IPS DF 4.7 (cell line): ENCODE measurements at regions not wholly inside any gene's neighbourhood (a gene's known extent, or its start where the extent isn't known, plus 50 kb on each side); places are given as distances from the start of the nearest gene placed in this dataset.
"Not testable (repeated sequence)": the region's sequence is repeated elsewhere in the genome, so short reads cannot be mapped to it uniquely, and the experiment has no call there.

Experiments
- DNase-seq: peaks from one replicate; pipeline ENCODE4 v3.0.0-alpha.2; 2013; ENCODE audit warnings: low spot score; ENCODE audit errors: extremely low read depth

DNA sequence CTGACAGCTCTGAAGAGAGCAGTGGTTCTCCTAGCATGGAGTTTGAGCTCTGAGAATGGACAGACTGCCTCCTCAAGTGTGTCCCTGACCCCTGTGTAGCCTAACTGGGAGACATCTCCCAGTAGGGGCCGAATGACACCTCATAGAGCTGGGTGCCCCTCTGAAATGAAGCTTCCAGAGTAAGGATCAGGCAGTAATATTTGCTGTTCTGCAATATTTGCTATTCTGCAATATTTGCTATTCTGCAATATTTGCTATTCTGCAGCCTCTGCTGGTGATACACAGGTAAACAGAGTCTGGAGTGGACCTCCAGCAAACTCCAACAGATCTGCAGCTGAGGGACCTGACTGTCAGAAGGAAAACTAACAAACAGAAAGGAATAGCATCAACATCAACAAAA lies 105.5 kb downstream of the BUD13 start:
- not testable (repeated sequence) for DNase-seq

DNA sequence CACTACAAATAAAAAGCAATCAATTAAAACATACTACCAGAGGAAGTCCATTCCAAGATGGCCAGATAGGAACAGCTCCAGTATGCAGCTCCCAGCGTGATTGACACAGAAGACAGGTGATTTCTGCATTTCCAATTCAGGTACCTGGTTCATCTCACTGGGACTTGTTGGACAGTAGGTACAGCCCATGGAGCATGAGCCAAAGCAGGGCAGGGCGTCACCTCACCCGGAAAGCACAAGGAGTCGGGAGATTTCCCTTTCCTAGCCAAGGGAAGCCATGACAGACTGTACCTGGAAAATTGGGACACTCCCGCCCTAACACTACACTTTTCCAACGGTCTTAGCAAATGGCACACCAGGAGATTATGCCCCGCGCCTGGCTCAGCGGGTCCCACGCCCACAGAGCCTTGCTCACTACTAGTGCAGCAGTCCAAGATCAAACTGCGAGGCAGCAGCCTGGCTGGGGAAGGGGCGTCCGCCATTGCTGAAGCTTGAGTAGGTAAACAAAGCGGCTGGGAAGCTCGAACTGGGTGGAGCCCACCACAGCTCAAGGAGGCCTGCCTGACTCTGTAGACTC lies 106.0 kb downstream of the BUD13 start:
- not testable (repeated sequence) for DNase-seq

DNA sequence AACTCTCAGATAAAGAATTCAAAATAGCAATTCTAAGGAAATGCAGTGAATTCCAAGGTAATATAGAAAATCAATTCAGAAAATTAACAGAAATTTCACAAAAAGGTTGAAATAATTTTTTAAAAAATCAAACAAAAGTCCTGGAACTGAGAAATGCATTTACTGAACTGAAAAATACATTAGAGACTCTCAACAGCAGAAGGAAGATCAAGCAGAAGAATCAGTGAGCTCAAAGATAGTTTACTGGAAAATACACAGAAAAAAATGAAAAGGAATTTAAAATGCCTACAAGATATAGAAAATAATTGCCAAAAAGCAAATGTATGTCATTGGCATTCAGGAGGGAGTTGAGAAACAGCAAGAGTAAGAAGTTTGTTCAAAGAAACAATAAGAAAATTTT lies 107.3 kb downstream of the BUD13 start:
- no peak for DNase-seq

DNA sequence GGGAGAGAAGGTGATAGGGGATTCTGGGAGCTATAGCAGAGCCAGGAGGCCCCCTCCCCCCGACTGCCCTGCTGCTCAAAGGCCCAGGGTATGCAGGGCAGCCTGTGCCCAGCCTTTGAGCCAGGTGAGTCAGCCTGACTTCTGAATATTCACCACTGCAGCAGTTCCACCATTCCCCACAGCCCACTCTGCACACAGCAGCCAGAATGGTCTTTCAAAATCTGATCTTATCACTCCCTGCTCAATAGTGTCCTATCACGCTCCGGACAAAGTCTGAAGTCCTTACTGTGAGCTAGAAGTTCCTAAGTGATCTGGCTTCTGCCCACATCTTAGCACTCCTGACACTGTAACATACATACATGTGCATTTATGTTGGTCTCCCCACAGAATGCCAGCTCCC lies 111.7 kb downstream of the BUD13 start:
- DNase-seq = no peak

DNA sequence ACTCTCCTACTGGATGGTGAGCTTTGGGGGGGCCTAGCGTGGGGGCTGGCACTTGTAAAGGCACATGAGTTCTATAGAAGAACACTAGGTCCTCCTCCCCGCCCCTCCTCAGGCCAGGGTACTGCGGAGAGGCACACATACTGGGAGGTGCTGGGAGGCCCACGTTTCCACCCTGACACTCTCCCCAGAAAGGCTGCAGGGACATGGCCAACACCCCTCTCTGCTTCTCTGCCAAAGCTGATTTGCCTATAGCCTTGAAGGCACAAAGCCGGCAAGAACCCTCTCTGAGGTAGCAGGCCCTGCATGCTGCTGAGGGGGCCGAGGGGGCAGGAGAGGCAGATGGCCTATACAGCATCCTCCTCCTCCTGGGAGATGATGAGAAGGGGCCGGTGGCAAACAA lies 112.8 kb downstream of the BUD13 start:
- DNase-seq = no peak

DNA sequence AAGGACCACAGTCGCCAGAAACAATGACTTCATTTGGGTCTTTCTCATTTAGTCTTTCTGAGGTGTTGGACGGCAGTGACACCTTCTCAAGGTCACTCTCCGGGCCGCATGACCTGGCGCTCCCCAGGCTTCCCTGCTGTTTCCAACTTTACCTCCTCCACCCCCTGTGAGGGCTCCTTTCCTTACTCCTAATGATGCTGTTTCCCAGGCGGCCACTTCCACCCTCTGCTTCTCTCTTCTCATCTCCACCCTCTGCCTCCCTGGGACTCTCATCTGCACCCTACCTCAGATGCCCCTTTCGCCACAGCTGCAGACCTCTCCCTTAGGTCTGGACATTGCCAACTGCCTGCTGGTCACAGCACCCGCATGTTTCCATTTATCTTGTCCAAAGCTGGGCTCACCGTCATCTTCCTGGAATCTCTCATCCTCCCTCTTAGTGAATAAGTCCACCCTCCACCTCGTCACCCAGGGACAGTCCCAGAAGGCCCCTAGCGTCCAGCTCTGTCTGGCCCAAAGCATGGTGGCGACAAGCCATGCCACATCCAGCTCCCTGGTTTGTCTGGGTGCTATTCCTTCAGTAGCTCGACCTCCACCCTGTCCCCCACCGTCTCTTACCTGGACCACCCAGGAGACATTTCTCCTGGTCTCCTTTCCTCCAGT lies 113.8 kb downstream of the BUD13 start:
- DNase-seq = no peak

DNA sequence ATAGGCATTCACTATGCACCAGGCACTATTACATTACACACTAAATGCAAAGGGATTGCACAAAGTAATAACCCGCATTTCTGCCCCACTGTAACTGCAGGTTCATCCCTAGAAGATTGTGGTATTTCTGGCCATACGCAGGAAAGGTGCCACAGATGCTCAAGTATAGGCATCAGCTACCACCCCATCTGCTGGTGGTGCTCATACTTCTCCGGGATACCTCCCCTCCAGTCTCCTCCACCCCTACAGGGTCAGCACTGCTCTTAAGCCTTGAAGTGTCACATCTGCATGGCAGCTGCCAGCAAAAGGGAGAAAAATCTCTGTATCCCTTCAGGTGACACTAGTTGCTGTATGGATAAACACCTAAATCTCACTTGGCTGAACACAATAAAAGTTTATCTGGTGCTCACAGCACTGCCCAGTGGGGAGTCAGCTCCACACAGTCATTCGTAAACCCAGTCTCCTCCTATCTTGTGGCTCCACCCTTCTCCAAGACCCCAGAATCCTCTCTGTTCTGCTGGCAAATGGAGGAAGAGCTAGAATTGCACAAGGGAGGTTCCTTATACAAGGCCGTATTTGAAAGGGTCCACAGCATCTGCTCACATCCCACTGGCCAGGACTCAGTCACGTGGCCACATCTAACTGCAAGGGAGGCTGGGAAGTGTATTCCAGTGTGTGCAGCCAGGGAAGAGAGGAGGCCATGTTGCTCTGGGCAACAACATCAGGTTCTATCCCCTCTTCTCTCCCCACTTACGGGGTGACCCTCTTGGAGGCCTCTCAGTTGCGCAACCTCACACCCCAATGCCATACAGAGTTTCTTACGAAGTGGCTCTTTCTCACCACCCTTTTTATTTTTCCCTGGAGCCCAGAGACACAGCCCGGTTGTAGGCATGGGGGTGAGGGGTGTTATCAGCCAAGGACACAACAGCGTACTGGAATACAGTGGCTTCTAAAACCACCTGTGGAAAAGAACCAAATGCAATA lies 114.7 kb downstream of the BUD13 start:
- no peak for DNase-seq

DNA sequence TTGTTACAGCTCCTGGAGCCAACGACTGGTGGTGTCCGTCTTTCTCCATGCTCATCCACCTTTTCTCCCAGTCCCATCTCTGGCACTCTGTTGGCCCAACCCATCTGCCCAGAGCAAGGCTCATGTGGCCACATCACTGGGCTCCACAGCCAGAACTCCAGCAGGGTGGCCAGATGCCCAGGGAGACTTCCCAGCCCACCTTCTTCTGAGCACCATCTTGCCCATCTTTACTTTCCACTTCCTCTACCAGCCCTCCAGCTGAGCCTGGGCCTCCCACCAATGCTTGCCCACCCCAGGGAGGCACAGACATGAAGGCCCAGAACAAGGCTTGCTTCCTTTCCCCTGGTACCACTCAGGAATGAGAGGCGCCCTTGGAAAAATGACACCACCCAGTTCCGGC lies 116.8 kb downstream of the BUD13 start:
- no peak for DNase-seq

DNA sequence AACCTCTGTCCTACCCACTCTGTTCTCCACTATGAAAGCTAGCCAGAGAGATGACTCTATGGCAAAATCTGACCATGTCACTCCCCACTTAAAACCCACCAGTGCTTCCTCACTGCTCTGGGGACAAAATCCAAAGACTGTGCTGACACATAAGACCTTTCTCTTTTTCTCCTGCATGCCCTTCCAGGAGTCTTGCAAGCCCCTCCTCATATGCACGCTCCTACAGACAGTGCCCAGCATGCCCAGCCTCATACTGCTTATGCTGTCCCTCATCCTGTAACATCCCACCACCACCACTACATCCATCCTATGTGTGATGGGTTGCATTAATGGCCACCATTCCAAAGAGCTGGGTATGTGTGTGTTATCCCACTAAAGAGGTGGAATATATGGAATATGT lies 118.3 kb downstream of the BUD13 start:
- DNase-seq = no peak

DNA sequence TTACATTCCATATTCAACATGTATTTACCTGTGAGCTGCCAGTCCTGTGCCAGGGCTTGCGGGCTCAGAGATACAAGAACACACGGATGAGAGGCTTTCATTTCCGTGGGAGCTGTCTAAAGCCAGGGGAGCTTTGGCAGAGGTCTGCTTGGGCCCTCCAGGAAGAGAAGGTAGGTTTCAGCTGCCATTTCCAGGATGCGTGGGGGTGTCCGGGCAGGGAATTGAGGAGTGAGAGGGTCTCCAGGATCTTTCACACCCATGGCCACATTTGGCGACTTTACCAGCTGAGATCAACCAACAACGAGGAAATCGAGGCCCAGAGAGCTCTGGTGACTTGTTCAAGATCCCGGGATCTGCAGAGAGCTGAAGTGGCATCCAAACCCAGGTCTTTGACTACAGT lies 119.6 kb downstream of the BUD13 start:
- DNase-seq = no peak

DNA sequence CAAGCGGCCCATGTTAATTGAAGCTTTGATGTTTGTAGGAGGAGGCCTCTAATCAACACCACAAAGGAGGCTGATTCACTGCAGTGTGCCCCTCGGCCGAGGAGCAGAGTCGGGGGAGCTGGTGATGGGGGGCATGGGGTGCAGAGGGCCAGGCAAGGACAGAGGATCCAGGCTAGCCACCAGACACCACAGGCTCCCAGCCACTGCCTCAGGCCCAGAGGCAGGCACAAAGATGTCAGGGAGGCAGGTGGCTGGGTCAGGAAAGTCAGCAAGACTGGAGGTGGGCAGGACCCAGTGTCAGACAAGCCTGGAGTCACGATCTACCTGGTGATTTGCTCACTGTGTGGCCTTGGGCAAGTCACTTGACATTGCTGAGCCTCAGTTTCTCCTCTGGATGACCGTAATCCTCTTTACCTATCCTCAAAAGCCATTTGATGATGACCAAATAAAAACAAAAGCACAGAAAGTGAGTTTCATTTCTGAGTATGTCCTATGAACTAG lies 121.0 kb downstream of the BUD13 start:
- no peak for DNase-seq

DNA sequence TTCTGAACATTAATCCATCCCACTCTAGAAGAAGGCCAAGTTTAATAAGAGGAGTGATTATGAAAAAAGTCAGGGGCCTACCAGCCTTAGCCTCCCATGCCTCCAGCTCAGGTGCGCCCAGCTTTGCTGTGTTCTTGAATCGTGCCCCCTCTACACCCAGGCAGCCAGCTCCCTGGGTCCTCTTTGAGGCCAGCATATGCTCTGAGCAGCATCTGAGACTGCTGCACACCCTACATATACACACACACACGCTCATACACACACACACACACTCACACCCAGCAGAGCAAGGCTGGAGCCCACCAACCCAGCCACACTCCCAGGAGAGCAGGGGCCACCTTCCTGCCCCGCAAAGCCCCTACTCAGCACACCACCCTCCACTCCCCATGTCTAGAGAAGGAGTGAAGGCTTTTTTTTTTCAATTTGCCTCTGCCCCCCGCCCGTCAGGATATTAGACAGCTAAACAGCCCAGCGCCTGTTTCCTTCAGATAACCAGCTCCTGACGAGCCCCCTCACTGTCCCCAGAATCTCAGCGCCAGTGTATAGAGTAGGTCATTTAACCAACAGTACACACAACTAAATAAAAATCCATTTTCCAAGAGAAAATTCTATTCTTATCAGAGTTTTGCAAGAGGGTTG lies 121.6 kb downstream of the BUD13 start:
- no peak for DNase-seq

DNA sequence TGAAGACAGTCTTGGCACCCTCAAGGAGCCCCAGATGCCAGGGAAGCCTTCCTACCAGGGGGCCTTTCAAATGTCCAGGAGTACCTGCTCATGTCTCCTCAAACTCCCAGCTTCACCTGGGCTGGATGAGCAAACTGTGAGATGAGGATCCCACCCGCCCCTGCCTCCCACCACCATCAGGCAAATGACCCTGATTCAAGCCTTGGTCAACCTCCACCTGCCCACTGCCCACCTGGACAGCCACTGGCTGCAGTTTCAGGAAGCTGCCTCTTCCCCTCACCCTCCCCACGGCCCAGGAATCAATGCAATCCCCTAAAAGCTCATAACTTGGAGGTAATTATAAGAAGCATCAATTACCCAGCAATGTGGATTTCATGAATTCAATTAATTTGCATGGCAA lies 122.7 kb downstream of the BUD13 start:
- DNase-seq = no peak

DNA sequence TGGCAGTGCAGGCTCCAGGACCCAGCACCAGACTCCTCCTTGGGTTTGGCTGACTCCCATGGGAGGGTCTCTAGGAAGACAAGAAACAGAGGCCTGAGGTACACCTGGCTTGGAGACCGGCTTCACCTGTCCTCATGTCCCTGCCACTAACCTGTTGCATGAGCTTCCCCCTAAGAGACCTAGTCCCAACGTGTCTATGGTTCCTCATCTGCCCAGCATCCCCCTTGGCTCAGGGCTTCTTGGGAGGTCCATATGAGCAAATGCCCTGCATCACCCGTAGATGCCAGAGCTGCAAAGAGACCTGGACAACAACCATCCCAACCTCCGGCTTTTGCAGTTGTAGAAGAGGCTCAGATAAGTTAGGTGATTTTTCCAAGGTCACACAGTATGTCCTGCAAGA lies 123.5 kb downstream of the BUD13 start:
- no peak for DNase-seq

DNA sequence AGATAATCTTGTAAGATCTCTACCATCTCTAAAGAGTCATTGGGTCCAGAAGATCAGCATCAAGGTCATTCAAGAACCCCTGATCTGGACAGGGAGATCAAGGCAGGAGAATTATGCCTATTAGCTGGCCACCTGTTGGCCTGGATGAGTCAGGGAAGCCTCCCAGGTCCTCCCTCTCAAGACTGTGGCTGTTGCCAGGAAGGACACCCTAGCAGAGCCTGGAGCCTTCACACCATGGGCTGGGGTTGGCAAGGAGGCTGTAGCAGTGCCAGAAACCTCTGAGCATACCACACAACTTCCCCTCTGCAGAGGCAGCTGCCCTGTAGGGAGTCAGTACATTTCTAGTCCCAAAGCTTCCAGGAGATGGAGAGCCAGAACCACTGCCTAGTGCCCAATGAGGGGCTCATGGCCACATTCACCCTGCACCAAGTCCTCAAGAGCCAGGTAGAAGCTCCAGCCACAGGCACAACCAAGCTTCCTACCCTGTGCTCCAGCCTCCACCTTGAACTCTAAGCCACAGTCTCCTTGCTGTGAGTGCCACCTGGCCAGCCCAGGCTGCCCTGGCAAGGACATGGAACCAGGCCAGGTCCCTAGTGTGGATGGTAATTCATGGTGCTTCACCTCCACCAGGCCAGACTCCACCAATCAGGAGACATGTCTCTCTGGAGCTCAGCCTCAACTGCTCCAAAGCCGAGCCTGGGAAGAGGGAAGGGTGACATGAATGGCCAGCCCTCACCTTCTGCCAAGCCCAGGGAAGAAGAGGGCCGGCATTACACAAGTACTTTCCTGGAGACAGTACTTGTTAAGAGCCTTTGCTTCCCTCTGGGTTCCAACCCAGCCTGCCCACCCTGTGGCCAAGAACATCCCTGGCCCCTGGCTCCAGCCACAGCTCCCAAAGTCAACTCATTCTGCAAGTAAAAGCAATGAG lies 124.3 kb downstream of the BUD13 start:
- DNase-seq = no peak

DNA sequence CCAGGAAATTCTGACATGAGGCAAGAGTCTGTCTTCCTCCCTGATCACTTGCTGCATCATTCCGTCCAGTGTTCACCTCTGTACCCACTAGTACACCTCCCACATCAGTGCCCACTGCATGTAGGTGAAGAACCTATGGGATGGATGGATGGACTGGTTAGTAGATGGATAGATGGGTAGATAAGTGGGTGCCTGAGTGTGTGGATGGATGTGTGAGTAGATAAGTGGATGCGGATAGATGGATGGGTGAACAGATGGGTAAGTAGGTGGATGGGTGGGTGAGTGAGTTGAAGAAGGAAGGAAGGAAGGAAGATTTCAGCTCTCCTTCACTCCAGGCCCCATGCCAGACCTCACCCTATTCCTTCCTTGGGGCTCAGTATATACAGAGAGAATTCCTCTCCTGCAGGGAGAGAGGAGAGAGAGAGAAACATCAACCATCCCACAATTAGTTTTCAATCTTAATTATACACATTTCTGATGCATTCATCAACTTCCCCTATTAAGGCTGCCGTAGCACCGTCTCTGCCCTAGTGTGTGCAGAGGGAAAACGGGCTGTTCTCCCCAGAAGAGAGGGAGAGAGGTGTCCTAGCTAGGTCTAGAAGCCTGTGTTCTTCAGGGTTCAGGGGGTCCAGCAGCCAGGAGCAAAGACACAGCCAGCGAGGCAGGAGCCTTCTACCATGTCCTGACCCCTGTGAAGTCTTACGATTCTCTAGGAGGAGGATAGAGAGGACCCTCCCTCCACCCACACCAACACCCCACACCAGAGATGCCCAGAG lies 125.3 kb downstream of the BUD13 start:
- DNase-seq = no peak

DNA sequence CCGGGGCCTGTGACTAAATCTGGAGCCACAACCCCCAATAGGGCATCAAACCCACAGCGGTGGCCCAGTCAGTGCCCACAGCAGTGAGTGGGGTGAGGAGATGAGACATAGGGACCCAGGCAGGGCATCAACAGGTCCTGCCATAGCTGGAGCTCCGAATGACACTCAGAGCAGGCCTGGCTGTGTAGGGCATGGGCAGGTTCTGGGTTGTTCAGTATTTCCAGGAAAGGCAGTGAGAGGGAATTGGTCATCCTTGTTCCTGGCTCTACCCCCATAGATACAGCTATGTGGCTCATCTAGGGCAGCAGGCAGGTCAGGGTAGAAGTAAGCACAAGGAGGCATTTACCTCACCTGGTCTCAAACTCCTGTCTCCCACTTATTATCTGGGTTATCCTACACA lies 126.6 kb downstream of the BUD13 start:
- DNase-seq = no peak

DNA sequence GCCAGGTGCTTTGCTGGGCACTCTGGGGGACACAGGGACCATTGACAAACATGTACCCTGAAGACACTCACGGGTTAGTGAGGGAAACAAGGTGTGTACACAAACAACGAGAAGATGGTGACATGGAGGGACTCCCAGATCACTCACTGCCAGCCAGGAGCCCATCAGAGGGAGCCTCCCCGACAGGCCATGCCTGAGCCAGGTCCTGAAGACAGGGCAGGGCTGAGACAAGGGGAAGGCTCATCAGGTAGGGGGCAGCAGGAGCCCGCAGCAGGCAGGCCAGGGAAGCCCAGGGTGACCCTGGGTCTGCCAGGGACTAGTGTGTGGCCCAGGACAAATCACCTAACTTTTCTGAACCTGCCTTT lies 127.9 kb downstream of the BUD13 start:
- DNase-seq = no peak

DNA sequence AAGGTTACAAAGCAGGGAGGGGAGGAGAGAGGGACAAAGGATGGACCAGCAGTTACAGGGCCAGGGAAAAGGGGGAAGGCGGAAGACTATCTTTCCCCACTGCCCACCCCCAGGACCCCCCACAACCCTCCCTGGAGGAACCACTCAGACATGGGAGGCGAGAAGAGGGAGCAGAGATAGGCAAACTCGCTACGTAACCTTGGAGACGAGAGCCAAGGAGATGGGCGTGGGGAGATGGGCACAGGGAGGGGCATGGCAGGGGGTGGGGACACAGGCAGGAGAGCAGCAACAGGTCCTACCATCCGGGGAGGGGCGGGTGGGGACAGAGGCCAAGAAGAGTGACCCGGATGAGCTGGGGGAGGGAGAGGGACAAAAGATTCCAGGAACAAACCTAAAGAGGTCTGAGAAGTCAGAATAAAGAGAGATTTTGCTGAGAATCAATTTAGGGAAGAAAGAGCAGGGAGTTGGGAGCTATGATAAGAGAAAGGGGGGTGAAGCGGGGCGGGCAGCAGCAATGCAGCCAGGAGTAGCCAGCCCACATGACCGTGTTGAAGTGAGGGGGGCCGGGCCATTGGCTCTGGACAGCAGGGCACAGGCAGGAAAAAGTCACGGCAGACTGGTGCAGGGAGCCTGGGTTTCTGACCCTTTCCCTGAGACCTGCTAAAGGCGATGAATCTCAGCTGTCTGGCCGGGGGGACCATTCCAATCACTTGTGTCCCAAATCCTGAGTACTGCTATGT lies 128.4 kb downstream of the BUD13 start:
- no peak for DNase-seq
